22Rv1 (cell line): ENCODE measurements at regions not wholly inside any gene's neighbourhood (a gene's known extent, or its start where the extent isn't known, plus 50 kb on each side); places are given as distances from the start of the nearest gene placed in this dataset.
"Not testable (repeated sequence)": the region's sequence is repeated elsewhere in the genome, so short reads cannot be mapped to it uniquely, and the experiment has no call there.

Source experiments
- H3K27ac ChIP-seq: fragments of 450-650 bp; 2 replicates; pipeline ENCODE4 v1.5.1; 2017
- CTCF ChIP-seq: fragments of 450-650 bp; IDR thresholded peaks from 2 replicates; pipeline ENCODE4 v1.5.1; 2017; ENCODE audit warnings: mild to moderate bottlenecking
- ZFX ChIP-seq: fragments of 450-650 bp; IDR thresholded peaks from 2 replicates; pipeline ENCODE4 v1.6.1; 2017; ENCODE audit warnings: antibody characterized with exemption, borderline replicate concordance

- TF ChIP-seq CTCF = no peak
- no peak for TF ChIP-seq ZFX
- H3K27ac ChIP-seq = peak overlapping the region; percentile 53; the same call in 1 of the 2 replicates
These were observed 687.0 kb downstream of the EFNB2 start for GRCh38 chr13:105848494-105848893.

GRCh38 chr13:105847527-105848291, 687.8 kb downstream of the EFNB2 start:
- H3K27ac ChIP-seq = peak overlapping the region; percentile 53
- TF ChIP-seq ZFX (no peak), CTCF (no peak)

GRCh38 chr13:105846923-105847322, 688.5 kb downstream of the EFNB2 start:
- peak overlapping the region; percentile 53 for H3K27ac ChIP-seq
- TF ChIP-seq CTCF (no peak), ZFX (no peak)

- TF ChIP-seq CTCF (no peak), ZFX (no peak)
- no peak overlapping the region for H3K27ac ChIP-seq
These were observed 694.2 kb downstream of the EFNB2 start for GRCh38 chr13:105841286-105841685.

- no peak overlapping the region for H3K27ac ChIP-seq
- TF ChIP-seq ZFX = no peak
- TF ChIP-seq CTCF = no peak
These were observed 697.2 kb downstream of the EFNB2 start for GRCh38 chr13:105838231-105838630.

- not testable (repeated sequence) for H3K27ac ChIP-seq
These were observed 698.2 kb downstream of the EFNB2 start for GRCh38 chr13:105837295-105837694.

- H3K27ac ChIP-seq = no peak overlapping the region
- TF ChIP-seq ZFX = no peak
- TF ChIP-seq CTCF = no peak
These were observed 704.6 kb downstream of the EFNB2 start for GRCh38 chr13:105830821-105831220.
